ENCODE measurements at regions not wholly inside any gene's neighbourhood (a gene's known extent, or its start where the extent isn't known, plus 50 kb on each side); places are given as distances from the start of the nearest gene placed in this dataset.

DNA sequence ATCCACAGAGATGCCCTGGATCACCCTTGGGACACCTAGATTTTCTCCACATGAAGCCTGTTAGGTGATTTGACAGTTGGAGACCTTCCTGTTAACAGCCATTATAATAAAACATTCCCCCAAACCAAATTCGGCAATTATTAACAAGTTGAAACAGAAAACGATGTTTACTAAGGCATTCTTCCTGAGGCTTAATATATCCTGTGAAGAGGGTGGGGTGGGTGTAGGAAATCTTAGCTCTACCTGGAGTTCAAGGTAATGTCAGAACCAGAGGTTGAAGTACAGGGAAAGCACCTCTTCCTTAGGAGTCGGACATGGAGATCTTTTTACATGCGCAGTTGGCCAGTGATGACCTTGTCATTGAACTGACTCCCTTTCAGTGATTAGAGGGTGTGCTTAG is 143.0 kb downstream of the FGF9 start:
- no peak overlapping the region for H2AK5ac ChIP-seq (ENCODE audit: low read depth, low read length)
- no peaks in the 10 kb centered on the region for H4K20me1 ChIP-seq (replicated peaks in 1 of 2; ENCODE audit: control insufficient read depth in 1 of 2, insufficient read depth in 2 of 2, low read length in 2 of 2)
- no peak overlapping the region for H2BK120ac ChIP-seq (replicated peaks; ENCODE audit: low read depth, low read length)
- no peak overlapping the region for H2BK12ac ChIP-seq (ENCODE audit: low read depth, low read length)
- POLR2A ChIA-PET (ENCODE audit: partially characterized antibody), result interaction anchor here (1.0 kb wide), 1 partner anchor 41 kb away, joined by 5 read pairs; no protein-coding TSS in a partner anchor
- H3K23ac ChIP-seq (ENCODE audit: insufficient read length), result no peak overlapping the region
- no peak overlapping the region for H2BK15ac ChIP-seq (ENCODE audit: low read length)
- no peak overlapping the region for H3K27ac ChIP-seq (ENCODE audit: low read depth, low read length)
- no peak overlapping the region for H2AFZ ChIP-seq (ENCODE audit: low read length)
- H2BK5ac ChIP-seq (ENCODE audit: low read depth, low read length), result no peak overlapping the region
- CTCF ChIA-PET (ENCODE audit: partially characterized antibody), result interaction anchor here (1.4 kb wide), 1 partner anchor 19 kb away, joined by 4 read pairs; no protein-coding TSS in a partner anchor
- H3K36me3 ChIP-seq (ENCODE audit: control insufficient read depth in 2 of 4, insufficient read depth in 4 of 4, low read length in 3 of 4), result no peaks in the 10 kb centered on the region
- H4K91ac ChIP-seq (replicated peaks; ENCODE audit: insufficient read length, low read length), result no peak overlapping the region
- H3K9ac ChIP-seq (replicated peaks in 1 of 4; ENCODE audit: extremely low read depth in 1 of 4, low read depth in 3 of 4, low read length in 3 of 4), result no peak overlapping the region
- H3K4ac ChIP-seq (replicated peaks; ENCODE audit: insufficient read length, low read depth, low read length), result no peak overlapping the region
- no peak overlapping the region for H3K14ac ChIP-seq (ENCODE audit: insufficient read length)
- H4K5ac ChIP-seq (ENCODE audit: insufficient read length, low read depth, low read length), result no peak overlapping the region
- H3K23me2 ChIP-seq (ENCODE audit: low read depth, low read length), result no peaks in the 10 kb centered on the region
- no peaks in the 10 kb centered on the region; a peak in 2 of 7 replicates for H3K4me1 ChIP-seq (replicated peaks in 1 of 4; ENCODE audit: control insufficient read depth in 3 of 4, insufficient read depth in 4 of 4, low read length in 3 of 4)
- 86% methylated on average over 4 of the region's 4 CpGs; no CpG with 5 or more reads in 1 of the 2 experiments for WGBS, 2 experiments (ENCODE audit: extremely low coverage in 1 of 2, insufficient coverage in 1 of 2, insufficient read length in 1 of 2, insufficient replicate concordance in 2 of 2, low coverage in 1 of 2, low lambda C conversion rate in 2 of 2, missing lambda C conversion rate in 1 of 2)
- no peak overlapping the region for H3K4me3 ChIP-seq (ENCODE audit: extremely low read depth in 1 of 4, insufficient read depth in 2 of 4, low read depth in 3 of 4, low read length in 4 of 4)
- peaks cover 3 to 10% of the 10 kb centered on the region in 2 experiments; a peak in 1 of 4 replicates for H3K9me3 ChIP-seq (ENCODE audit: insufficient read depth in 2 of 2, low read depth in 1 of 2, low read length in 1 of 2)
- no peak overlapping the region for H3K4me2 ChIP-seq (ENCODE audit: insufficient read depth in 1 of 2, low read depth in 2 of 2, low read length in 2 of 2)
- H3K27me3 ChIP-seq (replicated peaks in 1 of 4; ENCODE audit: control insufficient read depth in 3 of 4, extremely low read depth in 1 of 4, insufficient read depth in 3 of 4, low read length in 3 of 4), result no peaks in the 10 kb centered on the region
- DNase-seq (ENCODE audit: low read depth in 1 of 2, low spot score in 2 of 2) (no peak), FAIRE-seq (no peak)
- no peak overlapping the region for H4K8ac ChIP-seq (ENCODE audit: extremely low read depth, insufficient read depth, low read length)
- H3K79me2 ChIP-seq (ENCODE audit: control insufficient read depth in 1 of 2, insufficient read depth in 2 of 2, low read length in 2 of 2), result no peaks in the 10 kb centered on the region
- H3K56ac ChIP-seq (replicated peaks; ENCODE audit: insufficient read length, low read depth, low read length), result no peak overlapping the region
- no peak overlapping the region for H2BK20ac ChIP-seq (ENCODE audit: low read length)
- H3K79me1 ChIP-seq (ENCODE audit: low read depth, low read length), result no peaks in the 10 kb centered on the region
- no peak overlapping the region for H3K18ac ChIP-seq (ENCODE audit: extremely low read depth, low read length)
- TF ChIP-seq EZH2 (IDR thresholded peaks at IDR 0.05; ENCODE audit: low read depth, low read length, severe bottlenecking), result no peak
- TF ChIP-seq JUND (IDR thresholded peaks at IDR 0.05; ENCODE audit: low read length), result no peak
- TF ChIP-seq TAF1 (IDR thresholded peaks at IDR 0.05; ENCODE audit: low read depth, low read length), result no peak
- TF ChIP-seq GTF2F1 (IDR thresholded peaks at IDR 0.05; ENCODE audit: borderline replicate concordance, low read depth, low read length), result no peak
- no peak for TF ChIP-seq HDAC2 (IDR thresholded peaks at IDR 0.05; ENCODE audit: borderline replicate concordance in 1 of 2, low read depth in 2 of 2, low read length in 2 of 2)
